Suprapubic skin (tissue), 4 donors: ENCODE measurements at regions not wholly inside any gene's neighbourhood (a gene's known extent, or its start where the extent isn't known, plus 50 kb on each side); places are given as distances from the start of the nearest gene placed in this dataset.
"Not testable (repeated sequence)": the region's sequence is repeated elsewhere in the genome, so short reads cannot be mapped to it uniquely, and the experiment has no call there.

Experiments
- DNase-seq, 2 donors: peaks; one replicate each; pipeline ENCODE4 v3.0.0-alpha.2; 2019; ENCODE audit warnings: low spot score in 2 of 2
- H3K27ac ChIP-seq: fragments of 200-600 bp; sonication (generic); one replicate; pipeline ENCODE4 v1.5.1; 2019
- H3K27me3 ChIP-seq: fragments of 200-600 bp; sonication (generic); one replicate; pipeline ENCODE4 v1.5.1; 2019
- H3K36me3 ChIP-seq: fragments of 200-600 bp; sonication (generic); one replicate; pipeline ENCODE4 v1.5.1; 2019
- H3K4me1 ChIP-seq: fragments of 200-600 bp; sonication (generic); one replicate; pipeline ENCODE4 v1.5.1; 2019
- H3K4me3 ChIP-seq: fragments of 200-600 bp; sonication (generic); one replicate; pipeline ENCODE4 v1.5.1; 2019; ENCODE audit warnings: mild to moderate bottlenecking
- H3K9me3 ChIP-seq: fragments of 200-600 bp; sonication (generic); one replicate; pipeline ENCODE4 v1.5.1; 2019
- EP300 ChIP-seq: sonication (generic); formaldehyde crosslinking; IDR thresholded peaks from one replicate; pipeline ENCODE4 v1.6.1; 2017; ENCODE audit warnings: antibody characterized with exemption
- POLR2A ChIP-seq, 2 donors: fragments of 450-650 bp; IDR thresholded peaks; one replicate each; pipeline ENCODE4 v1.6.1; 2017; ENCODE audit warnings: antibody characterized with exemption in 2 of 2, mild to moderate bottlenecking in 2 of 2, moderate library complexity in 2 of 2
- POLR2AphosphoS5 ChIP-seq, 3 donors: sonication (generic); formaldehyde crosslinking; IDR thresholded peaks; one replicate each; pipeline ENCODE4 v1.6.1; 2017; ENCODE audit warnings: antibody characterized with exemption in 3 of 3
- WGBS: methylation state at CpG from one replicate; pipeline ENCODE4 v1.1.5; 2018; 5-methylcytosine and 5-hydroxymethylcytosine counted together
- TF ChIP-seq, protein P1 (sequence below), 2 donors: fragments of 200-600 bp in 1 of 2; fragments of 450-650 bp in 1 of 2; sonication (generic) in 1 of 2; IDR thresholded peaks; one replicate each; pipeline ENCODE4 v1.5.1; 2016 to 2019; ENCODE audit warnings: antibody characterized with exemption in 2 of 2, mild to moderate bottlenecking in 1 of 2, moderate library complexity in 1 of 2

DNA sequence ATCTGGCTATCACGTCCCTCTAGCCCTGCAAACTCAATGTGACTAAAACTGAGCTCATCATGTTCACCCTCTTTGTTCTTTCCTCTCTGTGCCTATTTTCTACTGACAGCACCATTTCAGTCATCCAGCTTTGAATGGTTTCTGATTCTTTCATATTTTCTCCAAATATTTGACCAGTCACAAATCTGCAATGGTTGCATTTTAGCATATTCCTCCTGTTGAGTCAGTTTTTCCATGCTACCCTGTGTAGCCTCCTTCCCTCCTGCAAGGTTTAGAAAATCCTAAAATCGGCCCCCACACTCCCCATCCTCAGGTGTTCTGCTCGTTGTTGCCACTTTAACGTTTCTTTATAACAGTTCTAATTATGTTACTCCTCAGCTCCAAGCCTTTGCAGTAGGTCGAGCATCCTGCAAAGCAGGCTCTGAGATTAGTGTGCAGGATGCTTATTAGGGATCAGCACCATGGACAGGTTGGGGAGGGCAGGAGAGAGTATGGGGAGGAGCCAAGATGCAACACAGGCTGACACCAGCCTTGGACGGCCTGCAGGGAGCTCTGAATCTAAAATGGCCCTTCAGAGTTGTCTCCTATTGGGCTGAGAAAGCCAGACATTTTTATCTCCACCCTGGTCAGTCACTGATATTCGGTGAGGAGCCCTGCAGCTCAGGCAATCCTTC is 531.0 kb upstream of the COBL start:
- H3K36me3 ChIP-seq = no peaks in the 10 kb centered on the region
- DNase-seq = no peak
- H3K4me3 ChIP-seq = no peak overlapping the region
- TF ChIP-seq EP300 (no peak), POLR2A (IDR thresholded peaks at IDR 0.05) (no peak), POLR2AphosphoS5 (IDR thresholded peaks at IDR 0.05) (no peak)
- TF ChIP-seq, protein P1, sequence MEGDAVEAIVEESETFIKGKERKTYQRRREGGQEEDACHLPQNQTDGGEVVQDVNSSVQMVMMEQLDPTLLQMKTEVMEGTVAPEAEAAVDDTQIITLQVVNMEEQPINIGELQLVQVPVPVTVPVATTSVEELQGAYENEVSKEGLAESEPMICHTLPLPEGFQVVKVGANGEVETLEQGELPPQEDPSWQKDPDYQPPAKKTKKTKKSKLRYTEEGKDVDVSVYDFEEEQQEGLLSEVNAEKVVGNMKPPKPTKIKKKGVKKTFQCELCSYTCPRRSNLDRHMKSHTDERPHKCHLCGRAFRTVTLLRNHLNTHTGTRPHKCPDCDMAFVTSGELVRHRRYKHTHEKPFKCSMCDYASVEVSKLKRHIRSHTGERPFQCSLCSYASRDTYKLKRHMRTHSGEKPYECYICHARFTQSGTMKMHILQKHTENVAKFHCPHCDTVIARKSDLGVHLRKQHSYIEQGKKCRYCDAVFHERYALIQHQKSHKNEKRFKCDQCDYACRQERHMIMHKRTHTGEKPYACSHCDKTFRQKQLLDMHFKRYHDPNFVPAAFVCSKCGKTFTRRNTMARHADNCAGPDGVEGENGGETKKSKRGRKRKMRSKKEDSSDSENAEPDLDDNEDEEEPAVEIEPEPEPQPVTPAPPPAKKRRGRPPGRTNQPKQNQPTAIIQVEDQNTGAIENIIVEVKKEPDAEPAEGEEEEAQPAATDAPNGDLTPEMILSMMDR (IDR thresholded peaks at IDR 0.05) = no peak
- H3K27me3 ChIP-seq = no peaks in the 10 kb centered on the region
- H3K27ac ChIP-seq = no peak overlapping the region
- no peaks in the 10 kb centered on the region for H3K9me3 ChIP-seq
- H3K4me1 ChIP-seq = no peaks in the 10 kb centered on the region
- WGBS = 40% methylated on average over 7 of the region's 7 CpGs

DNA sequence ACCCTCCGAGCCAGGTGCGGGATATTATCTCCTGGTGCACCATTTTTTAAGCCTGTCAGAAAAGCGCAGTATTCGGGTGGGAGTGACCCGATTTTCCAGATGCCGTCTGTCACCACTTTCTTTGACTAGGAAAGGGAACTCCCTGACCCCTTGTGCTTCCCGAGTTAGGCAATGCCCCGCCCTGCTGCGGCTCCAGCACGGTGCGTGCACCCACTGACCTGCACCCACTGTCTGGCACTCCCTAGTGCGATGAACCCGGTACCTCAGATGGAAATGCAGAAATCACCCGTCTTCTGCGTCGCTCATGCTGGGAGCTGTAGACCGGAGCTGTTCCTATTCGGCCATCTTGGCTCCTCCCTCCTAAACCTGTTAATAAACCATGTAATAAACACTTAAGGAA is 522.5 kb upstream of the COBL start:
- WGBS = 95% methylated on average over 18 of the region's 18 CpGs
- not testable (repeated sequence) for DNase-seq, H3K36me3 ChIP-seq, H3K27me3 ChIP-seq, H3K4me1 ChIP-seq, H3K4me3 ChIP-seq, H3K27ac ChIP-seq, H3K9me3 ChIP-seq

DNA sequence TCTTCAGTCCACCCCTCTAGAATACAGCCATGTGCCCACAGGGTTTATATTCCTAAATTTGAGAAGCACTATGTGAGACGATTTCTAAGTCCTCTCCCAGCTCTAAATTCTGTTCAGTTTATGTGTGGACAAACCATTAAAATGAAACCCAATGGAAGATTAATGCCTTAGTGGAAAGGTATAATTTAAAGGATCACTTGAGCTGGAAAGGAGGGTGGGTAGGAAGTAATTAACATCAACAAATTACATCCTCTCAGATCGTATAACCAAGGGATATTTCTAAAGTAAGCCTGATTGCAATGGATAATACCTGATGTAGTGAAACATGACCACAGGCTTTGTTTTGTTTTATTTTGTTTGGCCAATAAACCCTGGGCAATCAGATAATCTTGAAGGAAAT is 511.0 kb upstream of the COBL start:
- no peak for DNase-seq
- Histone ChIP-seq H3K4me3 (no peak overlapping the region), H3K27ac (no peak overlapping the region), H3K36me3 (no peaks in the 10 kb centered on the region), H3K27me3 (no peaks in the 10 kb centered on the region), H3K9me3 (peaks cover 8% of the 10 kb centered on the region), H3K4me1 (no peaks in the 10 kb centered on the region)
- 35% methylated on average over 2 of the region's 2 CpGs for WGBS
- TF ChIP-seq POLR2AphosphoS5 (IDR thresholded peaks at IDR 0.05) (no peak), POLR2A (IDR thresholded peaks at IDR 0.05) (no peak), EP300 (no peak)
- TF ChIP-seq, protein P1 (IDR thresholded peaks at IDR 0.05) = no peak

DNA sequence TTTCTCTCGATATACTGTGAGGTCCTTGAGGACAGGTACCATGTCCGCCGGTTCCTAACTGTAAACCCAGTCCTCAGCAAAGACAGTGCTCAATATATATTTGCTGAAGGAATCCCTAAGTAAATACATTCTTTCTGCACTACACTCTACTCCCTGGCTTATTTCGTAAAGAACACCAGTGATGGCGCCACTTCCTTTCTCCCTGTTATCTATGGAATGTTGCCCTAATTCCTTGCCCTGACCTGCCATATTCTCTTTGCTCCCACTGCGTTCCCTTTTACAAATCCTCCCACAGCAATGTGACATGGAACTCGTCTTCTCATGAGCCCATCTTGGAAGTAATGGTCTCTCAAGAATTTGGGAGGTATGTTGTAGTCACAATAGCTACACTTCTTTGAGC is 507.4 kb upstream of the COBL start:
- Histone ChIP-seq H3K36me3 (no peaks in the 10 kb centered on the region), H3K4me3 (no peak overlapping the region), H3K4me1 (no peaks in the 10 kb centered on the region), H3K27me3 (no peaks in the 10 kb centered on the region), H3K27ac (no peak overlapping the region), H3K9me3 (no peaks in the 10 kb centered on the region)
- TF ChIP-seq EP300 = no peak
- TF ChIP-seq POLR2AphosphoS5 (IDR thresholded peaks at IDR 0.05) = no peak
- TF ChIP-seq POLR2A (IDR thresholded peaks at IDR 0.05) = no peak
- TF ChIP-seq, protein P1 (IDR thresholded peaks at IDR 0.05) = no peak
- no peak for DNase-seq
- WGBS = 85% methylated on average over 7 of the region's 7 CpGs

DNA sequence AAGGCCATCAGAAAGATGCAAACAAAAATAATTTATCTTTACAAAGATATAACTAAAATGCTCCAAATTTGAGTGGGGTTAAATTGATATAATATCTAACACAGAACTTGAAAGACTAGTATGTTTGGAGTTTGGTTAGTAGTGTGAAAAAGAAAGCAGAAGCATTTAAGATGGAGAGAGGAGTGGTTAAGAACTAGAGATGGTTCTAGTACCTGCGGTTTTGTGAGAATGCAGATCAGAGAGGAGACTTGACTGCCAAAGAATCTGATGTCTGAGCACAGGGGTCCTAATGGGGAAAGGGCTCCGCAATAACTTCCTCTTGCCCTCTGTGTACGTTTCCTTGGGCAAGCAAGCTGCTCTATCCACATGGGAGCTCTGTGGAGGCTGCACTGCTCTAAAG is 506.8 kb upstream of the COBL start:
- peaks cover 6% of the 10 kb centered on the region for H3K9me3 ChIP-seq
- no peak for DNase-seq
- TF ChIP-seq, protein P1 (IDR thresholded peaks at IDR 0.05) = no peak
- TF ChIP-seq POLR2AphosphoS5 (IDR thresholded peaks at IDR 0.05) (no peak), EP300 (no peak)
- no peak overlapping the region for H3K27ac ChIP-seq
- no peaks in the 10 kb centered on the region for H3K4me1 ChIP-seq
- H3K36me3 ChIP-seq = no peaks in the 10 kb centered on the region
- no peak overlapping the region for H3K4me3 ChIP-seq
- 72% methylated on average over 3 of the region's 3 CpGs for WGBS
- H3K27me3 ChIP-seq = no peaks in the 10 kb centered on the region

DNA sequence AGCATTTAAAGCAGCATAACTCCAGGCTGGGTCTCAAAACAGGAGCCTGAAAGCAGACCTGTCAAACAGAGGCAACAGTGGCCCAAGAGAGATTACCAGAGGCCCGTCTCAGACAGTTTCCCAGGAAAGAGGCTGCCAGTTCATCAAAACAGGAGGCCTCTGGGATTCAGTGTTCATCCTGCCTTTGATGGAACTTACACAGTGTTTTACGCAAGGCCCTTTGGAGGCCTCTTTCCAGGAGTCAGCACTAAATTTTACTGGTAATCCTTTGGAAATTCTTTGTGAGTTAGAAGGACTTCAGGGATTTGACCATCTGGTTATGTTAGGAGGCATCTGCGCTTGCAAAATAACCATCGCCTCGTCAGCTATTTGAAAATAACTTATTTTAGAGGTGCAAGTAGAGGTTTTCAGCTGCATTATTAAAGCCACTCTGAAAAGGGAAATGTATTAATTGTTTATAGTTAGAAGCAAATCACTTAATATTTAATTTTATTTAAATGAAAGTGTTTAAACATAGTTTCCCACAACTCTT is 501.2 kb upstream of the COBL start:
- Histone ChIP-seq H3K4me1 (no peaks in the 10 kb centered on the region), H3K27ac (no peak overlapping the region), H3K9me3 (peaks cover 13% of the 10 kb centered on the region), H3K27me3 (no peaks in the 10 kb centered on the region), H3K36me3 (no peaks in the 10 kb centered on the region), H3K4me3 (no peak overlapping the region)
- WGBS = 72% methylated on average over 5 of the region's 5 CpGs
- TF ChIP-seq POLR2A (IDR thresholded peaks at IDR 0.05) (no peak), POLR2AphosphoS5 (IDR thresholded peaks at IDR 0.05) (no peak), EP300 (no peak)
- TF ChIP-seq, protein P1 (IDR thresholded peaks at IDR 0.05) = no peak
- DNase-seq = no peak

DNA sequence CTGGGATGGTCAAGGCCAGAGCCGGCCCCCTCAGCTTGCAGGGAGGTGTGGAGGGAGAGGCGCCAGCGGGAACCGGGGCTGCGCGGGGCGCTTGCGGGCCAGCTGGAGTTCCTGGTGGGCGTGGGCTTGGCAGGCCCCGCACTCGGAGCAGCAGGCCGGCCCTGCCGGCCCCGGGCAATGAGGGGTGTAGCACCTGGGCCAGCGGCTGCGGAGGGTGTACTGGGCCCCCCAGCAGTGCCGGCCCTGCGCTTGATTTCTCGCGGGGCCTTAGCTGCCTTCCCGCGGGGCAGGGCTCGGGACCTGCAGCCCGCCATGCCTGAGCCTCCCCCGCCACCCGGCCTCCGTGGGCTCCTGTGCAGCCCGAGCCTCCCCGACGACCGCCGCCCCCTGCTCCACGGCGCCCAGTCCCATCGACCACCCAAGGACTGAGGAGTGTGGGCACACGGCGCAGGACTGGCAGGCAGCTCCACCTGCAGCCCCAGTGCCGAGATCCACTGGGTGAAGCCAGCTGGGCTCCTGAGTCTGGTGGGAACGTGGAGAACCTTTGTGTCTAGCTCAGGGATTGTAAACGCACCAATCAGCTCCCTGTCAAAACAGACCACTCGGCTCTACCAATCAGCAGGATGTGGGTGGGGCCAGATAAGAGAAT is 489.3 kb upstream of the COBL start:
- not testable (repeated sequence) for H3K4me1 ChIP-seq, DNase-seq, H3K9me3 ChIP-seq, H3K27me3 ChIP-seq, H3K27ac ChIP-seq, H3K4me3 ChIP-seq, H3K36me3 ChIP-seq
- whole genome bisulfite sequencing = 96% methylated on average over 20 of the region's 41 CpGs
